HepG2 (cell line): ENCODE measurements at regions not wholly inside any gene's neighbourhood (a gene's known extent, or its start where the extent isn't known, plus 50 kb on each side); places are given as distances from the start of the nearest gene placed in this dataset.

Experiments
- DR1 ChIP-seq: sonication (generic); formaldehyde crosslinking; IDR thresholded peaks from 2 replicates; pipeline ENCODE4 v1.8.0; 2021; ENCODE audit warnings: mild to moderate bottlenecking, missing genetic modification reagents, inconsistent platforms
- FOXA1 ChIP-seq, 2 experiments: fragments of 450-650 bp in 1 of 2; sonication (generic) in 1 of 2; formaldehyde crosslinking in 1 of 2; IDR thresholded peaks; 2 replicates each; pipeline versions ENCODE4 v1.4.0 to v1.6.1; 2016 to 2020; ENCODE audit warnings: missing genetic modification reagents in 1 of 2
- FOXO4 ChIP-seq: sonication (generic); formaldehyde crosslinking; conservative IDR thresholded peaks from 2 replicates; pipeline ENCODE4 v1.8.1; 2023; ENCODE audit warnings: missing genetic modification reagents
- HHEX ChIP-seq: IDR thresholded peaks from 2 replicates; pipeline ENCODE4 v1.6.1; 2016; ENCODE audit warnings: control low read depth
- MAFF ChIP-seq: IDR thresholded peaks from 2 replicates; pipeline ENCODE4 v1.6.1; 2011; ENCODE audit warnings: low read depth, low read length, improper control_type of control experiment
- PRDM10 ChIP-seq: sonication (generic); formaldehyde crosslinking; IDR thresholded peaks from 2 replicates; pipeline ENCODE4 v1.4.0; 2020; ENCODE audit warnings: low read depth, missing genetic modification reagents
- RFX1 ChIP-seq: fragments of 450-650 bp; IDR thresholded peaks from 2 replicates; pipeline ENCODE4 v1.6.1; 2017
- SMC3 ChIP-seq: IDR thresholded peaks from 2 replicates; pipeline ENCODE4 v1.6.1; 2011; ENCODE audit warnings: low read length, improper control_type of control experiment
- SP2 ChIP-seq: sonication (generic); formaldehyde crosslinking; IDR thresholded peaks from 2 replicates; pipeline ENCODE4 v1.5.1; 2020; ENCODE audit warnings: mild to moderate bottlenecking, missing genetic modification reagents
- TFAP4 ChIP-seq: sonication (generic); IDR thresholded peaks from 2 replicates; pipeline ENCODE4 v1.6.1; 2016; ENCODE audit warnings: low read depth, borderline replicate concordance
- TOPORS ChIP-seq: sonication (generic); formaldehyde crosslinking; IDR thresholded peaks from 2 replicates; pipeline ENCODE4 v1.8.0; 2023; ENCODE audit warnings: mild to moderate bottlenecking, missing genetic modification reagents
- ZNF556 ChIP-seq: sonication (generic); formaldehyde crosslinking; IDR thresholded peaks from 2 replicates; pipeline ENCODE4 v1.4.0; 2020; ENCODE audit warnings: mild to moderate bottlenecking, missing genetic modification reagents, borderline replicate concordance
- ZNF570 ChIP-seq: sonication (generic); formaldehyde crosslinking; IDR thresholded peaks from 2 replicates; pipeline ENCODE4 v1.4.0; 2020; ENCODE audit warnings: mild to moderate bottlenecking, missing genetic modification reagents, borderline replicate concordance
- ZNF772 ChIP-seq: sonication (generic); formaldehyde crosslinking; IDR thresholded peaks from 2 replicates; pipeline ENCODE4 v1.5.0; 2020; ENCODE audit warnings: mild to moderate bottlenecking, missing genetic modification reagents
- ZSCAN12 ChIP-seq: sonication (generic); formaldehyde crosslinking; IDR thresholded peaks from 2 replicates; pipeline ENCODE4 v1.9.0; 2021; ENCODE audit warnings: mild to moderate bottlenecking, missing genetic modification reagents
- TF ChIP-seq, protein P1 (sequence below): IDR thresholded peaks from 2 replicates; pipeline ENCODE4 v1.6.1; 2012; ENCODE audit warnings: low read length, improper control_type of control experiment

GRCh38 chr4:162392946-162393345 lies 229.1 kb upstream of the FSTL5 start (continued):
- no peak for TF ChIP-seq PRDM10 (CRISPR knock-in tag)
- no peak for TF ChIP-seq FOXO4
- no peak for TF ChIP-seq TFAP4
- TF ChIP-seq MAFF, result peak; percentile 24; the same call in 1 of the 2 replicates
- no peak for TF ChIP-seq DR1 (CRISPR knock-in tag)
- no peak for TF ChIP-seq FOXA1 (IDR thresholded peaks at IDR 0.05)
- peak; percentile 42 for TF ChIP-seq FOXA1 (CRISPR knock-in tag; IDR thresholded peaks at IDR 0.05)
- TF ChIP-seq SMC3, result no peak
- TF ChIP-seq ZNF772 (CRISPR knock-in tag), result no peak
- no peak for TF ChIP-seq TOPORS (CRISPR knock-in tag)
- TF ChIP-seq SP2 (CRISPR knock-in tag), result no peak
- TF ChIP-seq ZSCAN12 (CRISPR knock-in tag), result no peak
- no peak for TF ChIP-seq ZNF556
- no peak for TF ChIP-seq RFX1
- TF ChIP-seq, protein P1, sequence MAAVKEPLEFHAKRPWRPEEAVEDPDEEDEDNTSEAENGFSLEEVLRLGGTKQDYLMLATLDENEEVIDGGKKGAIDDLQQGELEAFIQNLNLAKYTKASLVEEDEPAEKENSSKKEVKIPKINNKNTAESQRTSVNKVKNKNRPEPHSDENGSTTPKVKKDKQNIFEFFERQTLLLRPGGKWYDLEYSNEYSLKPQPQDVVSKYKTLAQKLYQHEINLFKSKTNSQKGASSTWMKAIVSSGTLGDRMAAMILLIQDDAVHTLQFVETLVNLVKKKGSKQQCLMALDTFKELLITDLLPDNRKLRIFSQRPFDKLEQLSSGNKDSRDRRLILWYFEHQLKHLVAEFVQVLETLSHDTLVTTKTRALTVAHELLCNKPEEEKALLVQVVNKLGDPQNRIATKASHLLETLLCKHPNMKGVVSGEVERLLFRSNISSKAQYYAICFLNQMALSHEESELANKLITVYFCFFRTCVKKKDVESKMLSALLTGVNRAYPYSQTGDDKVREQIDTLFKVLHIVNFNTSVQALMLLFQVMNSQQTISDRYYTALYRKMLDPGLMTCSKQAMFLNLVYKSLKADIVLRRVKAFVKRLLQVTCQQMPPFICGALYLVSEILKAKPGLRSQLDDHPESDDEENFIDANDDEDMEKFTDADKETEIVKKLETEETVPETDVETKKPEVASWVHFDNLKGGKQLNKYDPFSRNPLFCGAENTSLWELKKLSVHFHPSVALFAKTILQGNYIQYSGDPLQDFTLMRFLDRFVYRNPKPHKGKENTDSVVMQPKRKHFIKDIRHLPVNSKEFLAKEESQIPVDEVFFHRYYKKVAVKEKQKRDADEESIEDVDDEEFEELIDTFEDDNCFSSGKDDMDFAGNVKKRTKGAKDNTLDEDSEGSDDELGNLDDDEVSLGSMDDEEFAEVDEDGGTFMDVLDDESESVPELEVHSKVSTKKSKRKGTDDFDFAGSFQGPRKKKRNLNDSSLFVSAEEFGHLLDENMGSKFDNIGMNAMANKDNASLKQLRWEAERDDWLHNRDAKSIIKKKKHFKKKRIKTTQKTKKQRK, result no peak
- TF ChIP-seq HHEX (CRISPR knock-in tag), result peak; percentile 93
- TF ChIP-seq ZNF570 (CRISPR knock-in tag), result no peak
